ENCODE measurements at regions not wholly inside any gene's neighbourhood (a gene's known extent, or its start where the extent isn't known, plus 50 kb on each side); places are given as distances from the start of the nearest gene placed in this dataset.

DNA sequence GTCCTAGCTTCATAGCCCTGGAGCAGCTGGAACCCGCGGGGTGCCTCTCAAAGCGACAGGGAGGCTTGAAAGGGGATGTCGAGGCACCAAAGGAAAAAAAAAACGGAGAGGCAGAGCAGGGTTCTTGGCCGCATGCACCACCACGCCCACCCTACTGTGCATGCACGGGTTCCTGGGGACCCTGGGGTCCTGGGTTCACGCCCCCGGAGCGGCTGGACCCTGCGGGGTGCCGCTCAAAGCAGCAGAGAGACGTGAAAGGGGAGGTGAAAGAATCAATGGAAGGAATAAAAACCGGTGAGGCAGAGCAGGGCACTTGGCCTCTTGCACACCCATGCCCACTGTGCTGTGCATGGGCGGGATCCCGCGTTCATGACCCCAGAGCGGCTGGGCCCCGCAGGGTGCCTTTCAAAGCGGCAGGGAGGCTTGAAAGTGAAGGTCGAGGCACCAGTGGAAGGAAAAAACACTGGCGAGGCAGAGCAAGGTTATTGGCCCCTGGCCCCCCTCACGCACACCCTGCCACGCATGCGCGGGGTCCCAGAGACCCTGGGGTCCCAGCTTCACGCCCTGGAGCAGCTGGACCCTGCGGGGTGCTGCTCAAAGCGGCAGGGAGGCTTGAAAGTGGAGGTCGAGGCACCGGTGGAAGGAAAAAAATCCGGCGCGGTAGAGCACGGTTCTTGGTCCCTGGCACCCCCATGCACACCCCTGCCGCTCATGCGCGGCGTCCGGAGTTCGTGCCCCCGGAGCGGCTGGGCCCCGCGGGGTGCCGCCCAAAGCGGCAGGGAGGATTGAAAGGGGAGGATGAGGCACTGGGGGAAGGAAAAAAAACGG is 318.5 kb downstream of the ALG10 start:
- DNase-seq (ENCODE audit: low read depth) = no peak

DNA sequence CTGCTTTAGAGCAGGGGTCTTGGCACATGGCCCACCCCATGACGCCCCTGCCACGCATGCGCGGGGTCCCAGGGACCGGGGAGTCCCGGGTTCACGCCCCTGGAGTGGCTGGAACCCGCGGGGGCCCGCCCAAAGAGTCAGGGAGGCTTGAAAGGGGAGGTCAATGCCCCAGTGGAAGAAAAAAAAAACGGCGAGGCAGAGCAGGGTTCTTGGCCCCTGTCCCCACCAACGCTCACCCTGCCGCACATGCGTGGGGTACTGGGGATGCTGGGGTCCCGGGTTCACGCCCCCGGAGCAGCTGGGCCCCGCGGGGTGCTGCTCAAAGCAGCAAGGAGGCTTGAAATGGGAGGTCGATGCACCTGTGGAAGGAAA is 319.1 kb downstream of the ALG10 start:
- no peak for DNase-seq (ENCODE audit: low read depth)

DNA sequence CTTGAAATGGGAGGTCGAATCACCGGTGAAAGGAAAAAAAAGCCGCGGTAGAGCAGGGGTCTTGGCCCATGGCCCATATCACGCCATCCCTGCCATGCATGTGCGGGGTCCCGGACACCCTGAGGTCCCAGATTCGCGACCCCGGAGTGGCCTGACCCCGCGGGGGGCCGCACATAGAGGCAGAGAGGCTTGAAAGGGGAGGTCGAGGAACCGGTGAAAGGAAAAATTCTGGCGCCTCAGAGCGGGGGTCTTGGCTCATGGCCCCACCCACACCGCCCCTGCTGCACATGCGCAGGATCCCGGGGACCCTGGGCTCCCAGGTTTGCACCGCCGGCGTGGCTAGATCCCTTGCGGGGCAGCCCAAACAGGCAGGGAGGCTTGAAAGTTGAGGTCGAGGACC is 319.8 kb downstream of the ALG10 start:
- DNase-seq (ENCODE audit: low read depth) = no peak

DNA sequence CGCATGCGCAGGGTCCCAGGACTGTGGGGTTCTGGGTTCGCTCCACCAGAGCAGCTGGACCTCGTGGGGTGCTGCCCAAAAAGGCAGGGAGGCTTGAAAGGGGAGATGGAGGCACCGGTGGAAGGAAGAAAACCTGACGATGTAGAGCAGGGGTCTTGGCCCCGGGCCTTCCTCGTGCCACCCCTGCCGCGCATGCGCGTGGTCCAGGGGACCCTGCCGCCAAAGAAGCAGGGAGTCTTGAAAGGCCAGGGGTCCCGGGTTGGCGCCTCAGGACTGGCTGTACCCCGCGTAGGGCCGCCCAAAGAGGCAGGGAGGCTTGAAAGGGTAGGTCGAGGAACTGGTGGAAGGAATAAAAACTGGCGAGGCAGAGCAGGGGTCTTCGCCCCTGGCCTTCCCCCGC is 321.0 kb downstream of the ALG10 start:
- no peak for DNase-seq (ENCODE audit: low read depth)

DNA sequence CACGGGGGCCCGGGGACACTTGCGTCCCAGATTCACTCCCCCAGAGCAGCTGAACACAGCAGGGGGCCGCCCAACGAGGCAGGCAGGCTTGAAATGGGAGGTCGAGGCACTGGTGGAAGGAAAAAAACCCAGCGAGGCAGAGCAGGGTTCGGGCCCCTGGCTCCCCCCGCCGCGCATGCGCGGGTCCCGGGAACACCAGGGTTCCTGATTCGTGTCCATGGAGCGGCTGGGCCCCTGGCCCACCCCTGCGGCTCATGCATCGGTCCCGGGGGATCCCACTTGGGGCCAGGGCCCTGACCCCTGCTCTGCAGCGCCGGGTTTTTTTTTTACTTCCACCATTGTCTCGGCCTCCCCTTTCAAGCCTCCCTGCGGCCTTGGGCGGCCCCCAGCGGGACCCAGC is 321.5 kb downstream of the ALG10 start:
- no peak for DNase-seq (ENCODE audit: low read depth)

DNA sequence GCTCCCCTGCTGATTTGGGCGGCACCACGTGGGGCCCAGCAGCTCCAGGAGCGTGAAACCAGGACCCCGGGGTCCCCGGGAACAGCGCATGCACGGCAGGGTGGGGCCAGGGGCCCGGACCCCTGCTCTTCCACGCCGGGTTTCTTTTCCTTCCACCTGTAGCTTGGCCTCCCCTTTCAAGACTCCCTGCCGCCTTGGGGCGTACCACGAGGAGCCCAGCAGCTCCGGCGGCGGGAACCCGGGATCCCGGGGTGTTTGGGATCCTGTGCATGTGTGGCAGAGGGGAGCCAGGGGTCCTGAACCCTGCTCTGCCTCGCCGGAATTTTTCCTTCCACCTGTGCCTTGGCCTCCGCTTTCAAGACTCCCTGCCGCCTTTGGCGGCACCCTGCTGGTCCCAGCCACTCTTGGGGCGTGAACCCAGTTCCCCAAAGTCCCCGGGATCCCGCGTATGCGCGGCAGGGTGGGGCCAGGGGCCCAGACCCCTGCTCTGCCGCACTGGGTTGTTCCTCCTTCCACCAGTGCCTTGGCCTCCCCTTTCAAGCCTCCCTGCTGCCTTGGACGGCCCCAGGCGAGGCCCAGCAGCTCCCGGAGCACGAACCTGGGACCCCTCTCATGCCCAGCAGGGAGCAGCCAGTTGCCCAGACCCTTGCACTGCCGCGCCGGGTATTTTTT is 322.7 kb downstream of the ALG10 start:
- no peak for DNase-seq (ENCODE audit: low read depth)

DNA sequence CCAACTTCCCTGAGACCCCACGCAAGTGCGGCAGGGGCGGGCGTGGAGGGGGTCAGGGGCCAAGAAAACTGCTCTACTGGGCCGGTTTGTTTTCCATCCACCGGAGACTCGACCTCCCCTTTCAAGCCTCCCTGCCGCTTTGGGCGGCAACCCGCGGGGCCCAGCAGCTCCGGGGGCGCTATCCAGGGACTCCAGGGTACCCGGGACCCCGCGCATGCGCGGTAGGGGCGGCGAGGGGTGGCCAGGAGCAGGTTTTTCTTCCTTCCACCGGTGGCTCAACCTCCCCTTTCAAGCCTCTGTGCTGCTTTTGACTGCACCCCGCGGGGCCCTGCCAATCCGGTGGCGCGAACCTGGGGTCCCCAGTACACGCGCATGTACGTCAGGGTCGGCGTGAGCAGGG is 323.5 kb downstream of the ALG10 start:
- no peak for DNase-seq (ENCODE audit: low read depth)

DNA sequence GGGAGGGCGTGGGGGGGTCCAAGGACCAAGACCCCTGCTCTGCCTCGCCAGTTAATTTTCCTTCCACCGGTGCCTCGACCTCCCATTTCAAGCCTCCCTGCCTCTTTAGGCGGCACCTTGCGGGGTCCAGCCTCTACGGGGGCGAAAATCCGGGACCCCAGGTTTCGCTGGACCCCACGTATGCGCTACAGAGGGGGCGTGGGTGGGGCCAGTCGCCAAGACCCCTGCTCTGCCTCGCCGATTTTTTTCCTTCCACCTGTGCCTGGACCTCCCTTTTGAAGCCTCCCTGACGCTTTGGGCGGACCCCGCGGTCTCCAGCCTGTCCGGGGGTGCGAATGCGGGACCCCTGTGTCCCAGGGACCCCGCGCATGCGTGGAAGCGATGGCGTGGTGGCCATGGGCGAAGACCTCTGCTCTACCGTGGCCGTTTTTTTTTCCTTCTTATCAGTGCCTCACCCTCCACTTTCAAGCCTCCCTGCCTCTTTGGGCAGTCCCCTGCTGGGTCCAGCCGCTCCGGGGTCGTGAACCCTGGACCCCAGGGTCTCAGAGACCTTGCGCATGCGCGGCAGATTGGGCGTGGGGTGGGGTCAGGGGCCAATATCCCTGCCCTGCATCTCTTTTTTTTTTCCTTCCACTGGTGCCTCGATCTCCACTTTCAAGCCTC is 324.2 kb downstream of the ALG10 start:
- no peak for DNase-seq (ENCODE audit: low read depth)

DNA sequence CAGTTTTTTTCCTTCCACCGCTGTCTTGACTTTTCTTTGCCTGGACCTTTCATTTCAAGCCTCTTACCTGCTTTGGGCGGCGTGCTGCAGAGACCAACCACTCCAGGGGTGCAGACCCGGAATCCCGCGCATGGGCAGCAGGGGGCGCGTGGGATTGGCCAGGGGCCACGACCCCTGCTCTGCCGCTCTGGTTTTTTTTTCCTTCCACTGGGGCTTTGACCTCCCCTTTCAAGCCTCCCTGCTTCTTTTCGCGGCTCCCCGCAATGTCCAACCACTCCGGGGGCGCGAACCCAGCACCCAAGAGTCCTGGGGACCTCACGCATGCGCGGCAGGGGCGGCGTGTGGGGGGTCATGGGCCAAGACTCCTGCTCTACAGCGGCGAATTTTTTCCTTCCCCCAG is 325.1 kb downstream of the ALG10 start:
- DNase-seq (ENCODE audit: low read depth) = no peak

DNA sequence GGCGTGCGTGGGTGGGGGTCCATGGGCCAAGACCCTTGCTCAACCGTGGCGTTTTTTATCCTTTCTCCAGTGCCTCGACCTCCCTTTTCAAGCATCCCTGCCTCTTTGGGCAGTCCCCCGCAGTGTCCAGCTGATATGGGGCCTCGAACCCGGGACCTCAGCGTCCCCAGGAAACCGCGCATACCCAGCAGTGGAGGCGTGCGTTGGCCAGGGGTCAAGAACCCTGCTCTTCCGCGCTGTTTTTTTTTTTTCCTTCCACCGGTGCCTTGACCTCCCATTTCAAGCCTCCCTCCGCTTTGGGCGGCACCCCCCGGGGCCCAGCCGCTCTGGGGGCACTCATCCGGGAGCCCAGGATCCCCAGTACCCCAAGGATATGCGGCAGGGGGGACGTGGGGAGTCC is 325.8 kb downstream of the ALG10 start:
- no peak for DNase-seq (ENCODE audit: low read depth)

DNA sequence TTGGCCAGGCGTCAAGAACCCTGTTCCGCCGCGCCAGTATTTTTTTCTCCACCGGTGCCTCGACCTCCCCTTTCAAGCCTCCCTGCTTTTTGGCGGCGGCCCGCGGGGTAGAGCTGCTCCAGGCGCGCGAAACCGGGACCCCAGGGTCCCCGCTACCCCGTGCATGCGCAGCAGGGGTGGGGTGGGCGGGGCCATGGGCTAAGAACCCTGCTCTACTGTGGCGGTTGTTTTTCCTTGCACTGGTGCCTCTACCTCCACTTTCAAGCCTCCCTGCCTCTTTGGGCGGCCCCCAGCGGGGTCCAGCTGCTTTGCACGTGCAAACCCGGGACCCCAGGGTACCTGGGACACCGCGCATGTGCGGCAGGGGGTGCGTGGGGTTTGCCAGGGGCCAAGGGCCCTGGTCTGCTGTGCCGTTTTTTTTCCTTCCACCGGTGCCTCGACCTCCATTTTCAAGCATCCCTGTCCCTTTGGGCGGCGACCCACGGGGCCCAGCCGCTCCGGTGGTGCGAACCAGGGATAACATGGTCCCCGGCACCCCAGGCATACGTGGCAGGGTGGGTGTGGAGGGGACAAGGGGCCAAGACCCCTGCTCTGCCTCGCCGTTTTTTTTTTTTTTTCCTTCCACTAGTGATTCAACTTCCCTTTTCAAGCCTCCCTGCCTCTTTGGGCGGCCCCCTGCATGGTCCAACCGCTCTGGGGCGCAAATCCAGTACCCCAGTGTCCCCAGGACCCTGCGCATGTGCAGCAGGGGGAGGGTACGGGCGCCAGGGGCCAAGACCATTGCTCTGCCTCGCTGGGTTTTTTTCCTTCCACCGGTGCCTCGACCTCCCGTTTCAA is 326.8 kb downstream of the ALG10 start:
- no peak for DNase-seq (ENCODE audit: low read depth)

DNA sequence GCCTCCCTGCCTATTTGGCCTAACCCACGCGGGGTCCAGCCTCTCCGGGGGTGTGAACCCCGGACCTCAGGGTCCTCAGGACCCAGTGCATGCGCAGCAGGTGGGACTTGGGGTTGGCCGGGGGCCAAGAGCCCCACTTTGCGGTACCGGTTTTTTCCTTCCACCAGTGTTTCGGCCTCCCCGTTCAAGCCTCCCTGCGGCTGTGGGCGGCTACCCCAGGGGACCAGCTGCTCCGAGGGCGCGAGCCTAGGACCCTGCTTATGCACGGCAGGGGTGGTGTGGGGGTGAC is 327.3 kb downstream of the ALG10 start:
- DNase-seq (ENCODE audit: low read depth) = no peak

DNA sequence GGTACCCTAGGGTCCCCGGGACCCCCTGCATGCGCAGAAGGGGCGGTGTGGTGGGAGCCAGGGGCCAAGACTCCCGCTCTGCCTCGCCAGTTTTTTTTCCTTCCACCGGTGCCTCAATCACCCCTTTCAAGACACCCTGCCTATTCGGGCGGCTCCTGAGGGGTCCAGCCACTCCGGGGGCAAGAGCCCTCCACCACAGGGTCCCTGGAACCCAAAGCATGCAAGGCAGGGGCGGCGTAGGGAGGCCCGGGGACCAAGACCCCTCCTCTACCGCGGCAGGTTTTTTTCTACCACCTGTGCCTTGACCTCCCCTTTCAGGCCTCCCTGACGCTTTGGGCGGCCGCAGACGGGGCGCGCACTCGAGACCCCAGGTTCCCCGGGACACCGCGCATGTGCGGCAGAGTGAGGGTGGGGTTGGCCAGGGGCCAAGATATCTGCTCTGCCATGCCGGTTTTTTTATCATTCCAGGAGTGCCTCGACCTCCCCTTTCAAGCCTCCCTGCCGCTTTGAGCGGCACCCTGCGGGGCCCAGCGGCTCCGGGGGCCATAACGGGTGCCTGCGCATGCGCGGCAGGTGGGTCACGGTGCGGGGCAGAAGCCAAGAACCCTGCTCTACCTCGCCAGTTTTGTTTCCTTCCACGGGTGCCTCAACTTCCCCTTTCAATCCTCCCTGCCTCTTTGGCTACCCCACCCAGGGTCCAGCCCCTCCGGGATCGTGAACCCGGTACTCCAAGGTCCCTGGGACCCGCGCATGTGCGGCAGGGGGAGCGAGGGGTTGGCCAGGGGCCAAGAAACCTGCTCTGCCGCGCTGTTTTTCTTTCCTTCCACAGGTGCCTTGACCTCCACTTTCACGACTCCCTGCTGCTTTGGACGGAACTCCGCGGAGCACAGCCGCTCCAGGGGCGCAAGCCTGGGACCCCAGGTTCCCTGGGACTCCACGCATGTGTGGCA is 328.1 kb downstream of the ALG10 start:
- no peak for DNase-seq (ENCODE audit: low read depth)

DNA sequence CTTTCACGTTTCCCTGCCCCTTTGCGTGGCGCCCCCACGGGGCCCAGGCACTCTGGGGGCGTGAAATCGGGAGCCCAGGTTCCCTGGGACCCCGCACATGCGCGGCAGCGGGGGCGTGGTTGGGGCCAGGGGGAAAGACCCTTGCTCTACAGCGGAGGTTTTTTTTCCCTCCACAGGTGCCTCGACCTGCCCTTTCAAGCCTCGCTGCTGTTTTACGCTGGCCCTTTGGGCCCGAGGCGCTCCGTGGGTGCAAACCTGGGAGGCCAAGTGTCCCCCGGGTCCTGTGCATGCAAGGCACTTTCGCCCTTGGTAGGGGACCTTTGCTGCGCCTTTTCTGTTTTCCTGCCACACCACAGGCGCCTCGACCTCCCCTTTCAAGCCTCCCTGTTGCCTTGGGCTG is 329.8 kb downstream of the ALG10 start:
- DNase-seq (ENCODE audit: low read depth) = no peak

DNA sequence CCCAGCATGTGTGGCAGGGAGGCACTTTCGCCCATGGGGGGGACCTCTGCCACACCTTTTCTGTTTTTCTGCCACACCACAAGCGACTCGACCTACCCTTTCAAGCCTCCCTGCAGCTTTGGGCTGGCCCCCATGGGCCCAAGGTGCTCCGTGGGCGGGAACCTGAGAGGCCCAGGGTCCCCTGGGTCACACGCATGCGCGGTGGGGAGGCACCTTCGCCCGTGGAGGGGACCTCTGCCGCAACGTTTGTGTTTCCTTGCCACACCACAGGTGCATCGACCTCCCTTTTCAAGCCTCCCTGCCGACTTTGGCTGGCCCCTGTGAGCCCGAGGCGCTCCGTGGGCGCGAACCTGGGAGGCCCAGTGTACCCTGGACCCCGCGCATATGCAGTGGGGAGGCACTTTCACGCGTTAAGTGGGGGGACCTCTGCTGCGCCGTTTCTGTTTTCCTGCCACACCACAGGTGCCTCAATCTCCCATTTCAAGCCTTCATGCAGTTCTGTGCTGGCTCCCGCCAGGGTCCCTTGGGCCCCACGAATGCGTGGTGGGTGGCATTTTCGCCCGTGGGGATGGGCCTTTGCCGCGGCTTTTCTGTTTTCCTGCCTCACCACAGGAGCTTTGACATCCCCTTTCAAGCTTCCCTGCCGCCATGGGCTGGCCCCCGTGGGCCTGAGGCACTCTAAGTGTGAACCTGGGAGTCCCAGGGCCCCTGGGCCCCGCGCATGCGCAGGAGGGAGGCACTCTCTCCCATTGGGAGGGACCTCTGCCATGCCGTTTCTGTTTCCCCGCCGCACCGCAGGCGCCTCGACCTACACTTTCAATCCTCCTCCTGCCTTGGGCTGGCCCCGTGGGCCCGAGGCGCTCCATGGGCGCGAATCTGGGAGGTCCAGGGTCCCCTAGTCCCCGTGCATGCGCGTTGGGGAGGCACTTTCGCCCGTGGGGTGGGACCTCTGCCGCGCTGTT is 332.2 kb downstream of the ALG10 start:
- no peak for DNase-seq (ENCODE audit: low read depth)

DNA sequence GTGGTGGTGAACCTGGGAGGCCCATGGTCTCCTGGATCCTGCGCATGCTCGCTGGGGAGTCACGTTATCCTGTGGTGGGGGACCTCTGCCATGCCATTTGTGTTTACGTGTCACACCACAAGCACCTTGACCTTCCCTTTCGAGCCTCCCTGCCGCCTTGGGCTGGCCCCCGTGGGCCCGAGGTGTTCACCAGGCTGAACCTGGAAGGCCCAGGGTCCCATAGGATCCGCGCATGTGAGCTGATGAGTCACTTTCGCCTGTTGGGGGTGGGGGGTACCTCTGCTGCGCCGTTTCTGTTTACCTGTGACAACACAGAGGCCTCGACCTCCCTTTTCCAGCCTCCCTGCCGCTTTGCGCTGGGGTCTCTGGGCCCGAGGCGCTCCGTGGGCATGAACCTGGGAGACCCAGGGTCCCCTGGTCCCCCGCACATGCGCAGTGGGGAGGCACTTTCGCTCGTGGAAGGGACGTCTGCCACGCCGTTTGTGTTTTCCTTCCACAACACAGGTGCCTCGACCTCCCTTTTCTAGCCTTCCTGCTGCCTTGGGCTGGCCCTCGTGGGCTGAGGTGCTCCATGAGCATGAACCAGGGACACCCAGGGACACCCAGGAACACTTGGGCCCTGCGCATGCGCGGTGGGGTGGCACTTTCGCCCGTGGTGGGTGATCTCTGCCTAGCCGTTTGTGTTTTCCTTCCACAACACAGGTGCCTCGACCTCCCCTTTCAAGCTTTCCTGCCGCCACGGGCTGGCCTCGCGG is 334.1 kb downstream of the ALG10 start:
- no peak for DNase-seq (ENCODE audit: low read depth)

DNA sequence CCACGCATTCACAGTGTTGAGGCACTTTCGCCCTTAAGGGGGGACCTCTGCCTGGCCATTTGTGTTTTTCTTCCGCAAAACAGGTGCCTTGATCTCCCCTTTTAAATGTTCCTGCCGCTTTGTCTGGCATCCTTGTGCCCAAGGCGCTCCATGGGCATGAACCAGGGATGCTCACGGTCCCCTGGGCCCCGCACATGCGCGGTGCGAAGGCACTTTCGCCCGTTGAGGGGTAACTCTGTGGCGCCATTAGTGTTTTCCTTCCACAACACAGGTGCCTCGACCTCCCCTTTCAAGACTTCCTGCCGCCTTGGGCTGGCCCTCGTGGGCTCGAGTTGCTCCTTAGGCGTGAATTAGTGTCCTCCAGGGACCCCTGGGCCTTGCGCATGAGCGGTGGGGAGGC is 335.5 kb downstream of the ALG10 start:
- no peak for DNase-seq (ENCODE audit: low read depth)

DNA sequence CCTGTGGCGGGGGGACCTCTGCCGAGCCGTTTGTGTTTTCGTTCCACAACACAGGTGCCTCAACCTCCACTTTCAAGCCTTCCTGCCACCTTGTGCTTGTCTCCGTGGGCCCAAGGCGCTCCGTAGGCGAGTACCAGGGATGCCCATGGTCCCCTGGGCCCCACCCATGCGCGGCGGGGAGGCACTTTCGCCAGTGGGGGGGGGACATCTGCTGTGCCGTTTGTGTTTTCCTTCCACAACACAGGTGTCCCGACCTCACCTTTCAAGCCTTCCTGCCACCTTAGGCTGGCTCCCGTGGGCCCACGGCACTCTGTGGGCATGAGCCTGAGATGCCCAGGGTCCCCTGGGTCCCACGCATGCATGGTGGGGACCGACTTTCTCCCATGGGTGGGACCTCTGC is 335.9 kb downstream of the ALG10 start:
- DNase-seq (ENCODE audit: low read depth) = no peak
